ENCODE measurements at regions not wholly inside any gene's neighbourhood (a gene's known extent, or its start where the extent isn't known, plus 50 kb on each side); places are given as distances from the start of the nearest gene placed in this dataset.

DNA sequence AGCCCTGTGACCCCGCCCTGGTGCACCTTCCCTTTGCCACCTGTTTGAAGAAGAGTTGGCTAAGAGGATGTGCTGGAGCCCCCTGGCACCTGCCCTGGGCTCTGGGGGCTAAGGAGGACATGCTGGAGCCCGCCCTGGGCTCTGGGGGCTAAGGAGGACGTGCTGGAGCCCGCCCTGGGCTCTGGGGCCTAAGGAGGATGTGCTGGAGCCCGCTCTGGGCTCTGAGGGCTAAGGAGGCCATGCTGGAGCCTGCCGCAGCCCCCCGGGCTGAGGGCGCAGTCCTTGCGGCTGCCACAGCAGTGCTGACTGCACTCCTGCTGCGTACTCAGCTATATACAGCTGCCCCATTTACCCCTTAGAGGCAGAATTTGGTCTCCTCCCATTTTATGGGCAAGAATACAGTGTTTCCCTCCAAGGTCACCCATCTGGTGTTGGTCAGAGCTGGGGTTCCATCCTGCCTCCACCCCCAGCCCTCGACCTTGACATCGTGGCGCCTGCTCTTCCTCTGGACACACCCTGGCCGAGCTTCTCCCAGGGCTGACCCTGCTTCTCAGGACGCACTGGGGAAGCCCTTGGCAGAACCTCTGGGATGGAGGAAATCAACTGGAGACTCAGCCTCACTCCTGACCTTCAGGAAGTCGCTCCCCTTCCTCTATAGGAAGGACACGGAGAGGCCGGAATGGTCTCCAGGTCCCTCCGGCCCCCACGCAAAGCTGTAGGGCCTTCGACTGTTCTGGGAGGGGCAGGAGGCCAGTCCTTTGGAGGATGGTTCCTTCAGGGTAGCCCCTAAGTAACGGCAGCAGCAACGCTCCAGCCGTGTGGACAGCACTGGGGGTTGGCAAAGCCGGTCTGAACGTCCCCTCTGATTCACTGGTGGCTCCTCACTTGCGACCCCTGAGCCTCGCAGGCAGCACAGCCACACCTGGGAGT is 65.0 kb upstream of the HPCAL1 start:
- no peak for DNase-seq (ENCODE audit: low read depth)

DNA sequence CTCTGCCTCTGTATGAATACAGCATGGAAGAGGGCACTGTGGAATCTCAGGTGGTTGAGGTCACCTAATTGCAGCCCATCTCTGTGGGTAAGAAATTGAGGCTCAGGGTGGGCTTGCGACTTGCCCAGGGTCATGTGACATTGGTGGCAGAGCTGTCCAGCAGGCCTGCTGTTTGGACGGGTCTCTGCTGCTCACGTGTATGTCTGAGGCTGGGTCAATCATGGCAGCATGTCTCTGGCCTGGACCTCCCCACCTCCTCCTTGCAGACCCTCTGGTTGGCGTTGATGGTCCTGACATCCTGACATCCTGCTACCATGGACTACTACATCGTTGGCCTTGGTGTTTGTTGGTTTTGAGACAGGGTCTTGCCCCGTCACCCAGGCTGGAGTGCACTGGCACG is 64.3 kb upstream of the HPCAL1 start:
- no peak for DNase-seq (ENCODE audit: low read depth)

DNA sequence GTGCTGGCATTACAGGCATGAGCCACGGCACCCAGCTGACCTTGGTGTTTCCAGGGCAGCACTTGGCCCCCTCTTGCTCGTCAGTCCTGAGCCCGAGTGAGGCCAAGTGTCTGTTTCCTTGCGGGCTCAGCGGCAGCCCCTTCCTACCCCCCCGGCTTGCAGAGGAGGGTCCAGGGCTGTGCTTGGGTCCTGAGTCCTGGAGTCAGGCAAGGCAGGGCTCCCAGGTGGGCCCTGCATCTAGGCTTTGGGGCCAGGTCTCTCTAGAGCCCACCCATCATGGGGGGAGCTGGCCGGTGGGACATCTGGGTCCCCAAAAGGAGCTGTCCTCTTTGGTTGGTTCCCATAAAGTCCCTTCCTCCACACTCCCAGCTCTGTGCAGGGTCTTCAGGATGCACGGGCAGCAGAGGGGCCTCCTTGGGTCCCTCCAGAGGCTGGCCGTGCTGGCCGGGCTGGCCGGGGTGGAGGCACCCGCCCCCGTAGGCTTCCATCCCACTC is 63.7 kb upstream of the HPCAL1 start:
- DNase-seq (ENCODE audit: low read depth): no peak

DNA sequence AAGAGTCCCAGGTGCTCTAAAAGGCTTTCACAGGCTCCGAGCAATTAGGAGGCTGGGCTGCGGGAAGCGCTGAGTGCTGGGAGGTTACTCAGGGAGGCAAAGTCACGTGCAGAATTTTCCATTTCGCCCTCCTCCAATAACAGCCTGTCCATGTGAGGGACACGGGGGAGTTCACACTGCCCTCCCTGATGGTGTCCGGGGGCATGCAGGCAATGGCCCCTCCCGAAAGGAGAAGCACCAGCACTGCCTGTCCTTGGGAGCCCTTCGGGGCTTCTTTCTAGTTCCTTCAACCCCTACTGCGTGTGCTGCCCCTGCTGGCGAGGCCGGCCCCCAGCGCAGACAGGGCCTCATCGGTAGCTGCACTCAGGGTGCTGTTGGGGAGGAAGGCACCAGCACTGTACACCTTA is 63.1 kb upstream of the HPCAL1 start:
- no peak for DNase-seq (ENCODE audit: low read depth)

DNA sequence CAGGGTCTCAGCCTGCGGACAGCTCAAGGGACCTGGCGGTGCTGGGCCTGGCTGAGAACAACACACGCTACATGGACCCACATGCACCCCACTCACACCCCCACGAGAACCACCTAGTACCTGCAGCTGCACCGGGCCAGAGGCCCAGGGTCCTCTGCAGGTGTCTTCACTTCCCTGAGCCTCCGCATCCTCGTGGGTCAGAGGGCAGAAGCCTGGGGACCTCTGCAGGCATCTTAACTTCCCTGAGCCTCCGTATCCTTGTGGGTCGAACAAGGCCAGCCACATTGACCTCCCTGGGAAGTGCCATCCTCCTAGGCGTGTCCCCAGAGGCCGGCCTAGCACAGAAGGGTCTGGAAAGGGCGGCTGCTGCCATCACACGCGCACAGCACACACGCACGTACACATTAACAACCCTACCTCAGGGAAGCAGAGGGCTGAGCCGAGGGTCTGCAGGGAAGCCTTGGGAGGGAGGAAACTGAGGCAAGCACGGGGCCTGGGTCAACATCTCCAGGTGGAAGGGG is 62.5 kb upstream of the HPCAL1 start:
- DNase-seq (ENCODE audit: low read depth): no peak

DNA sequence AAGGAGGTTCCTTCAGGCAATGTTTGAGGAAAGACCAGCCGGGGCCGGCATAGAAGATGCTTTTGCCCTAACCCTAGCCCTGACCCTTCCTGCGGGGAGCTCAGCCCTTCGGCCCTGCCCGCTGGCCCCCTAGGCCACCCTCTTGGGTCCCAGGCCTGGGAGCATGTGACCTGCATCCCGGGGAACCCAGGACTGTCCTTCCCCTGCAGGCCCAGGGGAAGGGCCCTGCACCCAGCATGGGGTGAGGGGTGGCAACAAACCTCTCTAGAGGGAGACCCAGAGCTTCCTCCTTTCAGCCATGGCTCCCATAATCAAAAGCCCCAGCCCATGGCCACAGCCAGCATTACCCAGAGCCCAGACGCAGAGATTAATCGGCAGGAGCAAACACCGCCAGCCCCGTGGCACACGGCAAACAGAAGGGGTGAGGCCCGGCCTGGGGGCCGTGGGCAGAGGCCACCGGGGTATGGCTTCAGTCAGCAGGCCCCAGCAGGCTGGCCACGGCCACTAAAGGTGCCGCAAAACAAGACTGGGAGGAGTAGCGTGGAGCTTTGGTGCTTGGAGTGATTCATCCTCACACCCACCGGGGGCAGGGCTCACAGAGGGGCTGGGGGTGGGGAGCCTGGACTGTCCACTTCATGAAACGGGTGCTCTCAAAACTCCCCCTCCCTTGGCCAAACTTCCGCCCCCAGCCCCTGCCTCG is 61.6 kb upstream of the HPCAL1 start:
- no peak for DNase-seq (ENCODE audit: low read depth)

DNA sequence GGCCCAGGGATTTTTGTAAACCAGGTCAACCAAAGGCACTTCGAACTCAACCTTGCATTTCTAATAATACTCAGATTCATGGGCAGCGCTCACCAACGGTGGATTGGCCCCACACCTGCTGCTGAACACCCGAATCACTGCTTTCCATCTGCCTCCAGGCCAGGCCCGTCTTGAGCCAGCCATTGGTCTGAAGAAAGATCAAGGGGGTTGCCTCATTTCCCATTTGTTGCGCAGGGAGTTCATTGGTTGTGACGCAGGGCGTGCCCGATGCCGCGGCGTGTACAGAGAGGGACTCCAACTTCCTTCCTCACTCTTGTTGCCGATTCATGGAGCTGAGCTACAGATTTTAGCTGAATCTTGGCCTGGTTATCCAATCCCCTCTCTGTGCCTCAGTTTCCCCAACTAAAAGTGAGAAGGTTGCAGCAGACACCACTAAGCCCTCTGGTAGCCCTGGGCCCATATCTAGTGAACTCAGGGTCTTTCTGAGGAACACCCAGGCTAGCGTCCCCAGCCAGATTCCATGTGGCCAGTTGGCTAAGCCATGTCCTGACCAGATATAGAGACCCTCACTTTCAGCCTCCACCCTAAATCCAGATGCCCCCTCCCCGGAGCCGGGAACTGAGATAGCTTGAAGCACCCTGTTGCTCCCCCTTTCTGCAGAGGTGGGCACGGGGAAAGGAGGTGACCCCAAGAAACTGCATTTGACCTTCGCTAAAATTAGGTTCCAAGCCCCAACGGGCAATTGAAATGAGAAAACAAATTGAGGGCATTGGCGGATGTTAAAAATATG is 60.9 kb upstream of the HPCAL1 start:
- no peak for DNase-seq (ENCODE audit: low read depth)

DNA sequence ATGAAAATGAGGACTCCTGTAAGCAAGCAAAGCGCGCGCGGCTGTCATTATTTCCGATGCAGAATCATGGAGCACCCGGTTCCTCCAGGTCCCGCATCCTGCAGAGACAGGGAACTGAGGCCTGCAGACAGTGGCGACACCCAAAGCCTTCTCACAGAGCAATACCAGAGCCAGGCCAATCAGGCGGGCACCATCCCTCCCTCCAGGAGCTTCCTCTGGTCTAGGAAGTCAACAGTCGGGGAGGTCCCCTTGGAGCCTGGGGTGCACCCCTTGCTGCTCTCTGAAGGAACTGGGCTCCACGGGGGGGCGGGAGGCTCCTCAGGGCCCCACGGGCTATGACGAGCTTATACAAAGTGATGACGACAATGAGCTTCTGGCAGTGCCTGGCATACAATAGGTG is 60.3 kb upstream of the HPCAL1 start:
- DNase-seq (ENCODE audit: low read depth): no peak

DNA sequence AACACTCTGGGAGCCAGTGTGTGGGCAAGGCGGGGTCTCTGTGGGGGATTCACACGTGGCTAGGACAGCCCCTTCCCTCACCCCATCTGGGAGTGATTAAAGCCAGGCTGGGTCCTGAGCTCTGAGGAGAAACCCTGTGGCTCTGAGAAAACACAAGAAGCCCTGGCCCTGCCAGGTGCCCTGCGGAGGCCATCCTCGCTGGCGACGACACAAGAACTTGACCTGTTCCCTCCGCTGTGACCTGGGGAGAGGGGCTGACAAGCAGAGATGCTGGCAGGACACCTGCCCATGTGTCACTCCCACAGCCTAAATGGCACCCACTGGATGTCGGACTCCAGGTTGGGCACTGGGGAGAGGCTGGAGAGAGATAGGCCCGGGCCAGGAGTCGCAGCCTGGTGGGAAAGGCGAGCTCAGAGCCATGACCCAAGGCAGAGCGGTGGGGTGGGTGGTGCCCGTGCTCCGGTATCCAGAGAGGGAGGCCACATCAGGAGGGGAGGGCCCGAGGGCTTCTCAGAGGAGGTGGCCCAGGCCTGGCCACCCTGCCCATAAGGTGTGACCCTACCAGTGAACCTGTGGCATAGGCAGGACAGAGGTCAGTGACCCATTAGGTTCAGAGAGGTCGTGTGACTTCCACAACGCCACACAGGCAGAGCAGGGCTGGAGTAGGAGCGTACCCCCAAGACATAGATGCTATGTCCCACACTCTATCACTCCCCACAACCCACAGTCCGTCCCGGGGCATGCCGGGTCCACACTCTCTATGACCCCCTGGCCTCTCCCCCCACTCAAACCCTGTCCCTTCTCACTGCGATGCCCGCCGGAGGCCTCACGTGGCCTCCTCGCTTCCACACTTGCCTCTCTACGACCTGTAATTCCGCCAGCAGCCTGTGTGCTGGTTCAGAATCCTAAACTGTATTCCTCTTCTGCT is 59.4 kb upstream of the HPCAL1 start:
- no peak for DNase-seq (ENCODE audit: low read depth)

DNA sequence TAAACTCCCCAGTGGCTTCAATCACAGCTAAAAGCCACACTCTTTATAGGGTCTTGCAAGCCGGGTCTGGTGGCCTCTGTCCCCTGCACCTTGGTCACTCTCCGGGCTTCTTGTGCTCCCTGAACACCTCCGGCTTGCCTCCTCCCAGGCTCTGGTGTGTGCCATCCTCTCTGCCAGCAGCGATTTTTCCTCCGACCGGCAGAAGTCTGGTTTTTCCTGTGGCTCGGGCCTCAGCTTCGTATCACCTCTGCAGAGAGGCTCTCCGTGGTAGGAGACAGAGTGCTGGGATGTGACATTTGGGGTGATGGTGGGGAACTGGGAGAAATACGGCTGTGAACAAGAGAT is 58.8 kb upstream of the HPCAL1 start:
- no peak for DNase-seq (ENCODE audit: low read depth)

DNA sequence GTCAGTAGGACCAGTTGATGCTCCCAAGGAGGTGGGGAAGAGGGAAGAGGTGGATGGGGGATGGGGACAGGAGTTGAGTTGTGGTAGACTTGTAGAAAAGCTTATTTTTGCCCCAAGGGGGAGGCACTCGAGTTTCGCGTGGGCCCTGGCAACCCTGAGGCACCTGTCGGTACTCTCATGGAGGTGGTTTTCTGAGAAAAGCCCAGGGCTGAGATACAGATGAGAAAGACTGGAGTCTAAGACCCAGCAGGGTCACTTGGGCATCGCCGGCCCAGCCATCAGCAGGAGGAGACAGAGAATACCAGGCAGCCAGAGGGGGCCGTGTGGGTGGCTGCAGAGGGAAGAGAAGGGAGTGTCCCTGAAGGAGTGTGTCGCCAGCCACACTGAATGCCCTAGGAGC is 57.7 kb upstream of the HPCAL1 start:
- no peak for DNase-seq (ENCODE audit: low read depth)

DNA sequence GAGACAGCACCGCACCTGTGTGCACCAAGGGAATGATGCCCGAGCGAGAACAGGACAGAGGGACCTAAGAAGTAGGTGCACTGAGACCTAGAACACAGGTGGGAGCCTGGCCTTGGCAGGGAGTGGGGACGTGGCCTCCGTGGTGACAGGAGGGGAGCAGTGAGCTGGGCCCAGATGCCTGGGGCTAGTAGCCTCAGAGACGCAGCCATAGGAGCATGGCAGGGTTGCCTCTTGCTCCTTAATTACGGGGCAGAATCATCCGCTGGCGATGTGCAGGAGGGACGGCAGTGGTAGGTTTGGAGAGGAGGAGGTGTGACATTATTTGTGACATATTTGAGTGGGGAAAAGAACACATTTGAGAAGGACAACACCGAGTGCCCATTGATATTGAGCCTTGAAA is 57.0 kb upstream of the HPCAL1 start:
- no peak for DNase-seq (ENCODE audit: low read depth)

DNA sequence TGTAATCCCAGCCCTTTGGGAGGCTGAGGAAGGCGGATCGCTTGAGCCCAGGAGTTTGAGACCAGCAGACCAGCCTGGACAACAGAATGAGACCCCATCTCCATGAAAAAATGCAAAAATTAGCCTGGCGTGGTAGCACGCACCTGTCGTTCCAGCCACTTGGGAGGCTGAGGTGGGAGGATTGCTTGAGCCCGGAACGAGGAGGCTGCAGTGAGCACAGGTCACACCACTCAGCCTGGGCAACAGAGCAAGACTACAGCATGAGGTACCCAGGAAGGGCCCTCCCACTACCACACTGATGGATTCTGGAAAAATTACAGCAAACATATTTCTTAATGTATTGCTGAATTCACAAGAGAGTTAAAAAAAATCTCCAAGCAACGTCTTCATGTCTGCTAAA is 56.3 kb upstream of the HPCAL1 start:
- DNase-seq (ENCODE audit: low read depth): no peak

DNA sequence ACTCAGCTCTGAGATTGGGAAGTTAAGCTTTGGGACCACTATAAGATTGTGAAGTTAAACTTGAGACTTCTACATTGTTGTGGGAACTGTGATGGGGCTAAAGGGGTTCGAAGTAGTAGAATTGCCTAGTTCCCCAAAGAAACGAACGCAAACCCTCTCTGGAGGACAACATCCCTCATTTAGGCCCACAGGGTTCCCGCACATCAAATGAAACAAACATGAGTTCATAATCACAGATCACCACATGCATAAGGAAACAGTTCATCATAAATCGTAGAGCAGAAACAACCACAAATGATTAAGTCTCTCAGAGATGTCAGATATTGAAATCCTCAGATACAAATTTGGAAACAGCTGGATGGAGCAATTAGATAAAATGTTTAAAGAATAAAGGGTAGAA is 55.9 kb upstream of the HPCAL1 start:
- no peak for DNase-seq (ENCODE audit: low read depth)

DNA sequence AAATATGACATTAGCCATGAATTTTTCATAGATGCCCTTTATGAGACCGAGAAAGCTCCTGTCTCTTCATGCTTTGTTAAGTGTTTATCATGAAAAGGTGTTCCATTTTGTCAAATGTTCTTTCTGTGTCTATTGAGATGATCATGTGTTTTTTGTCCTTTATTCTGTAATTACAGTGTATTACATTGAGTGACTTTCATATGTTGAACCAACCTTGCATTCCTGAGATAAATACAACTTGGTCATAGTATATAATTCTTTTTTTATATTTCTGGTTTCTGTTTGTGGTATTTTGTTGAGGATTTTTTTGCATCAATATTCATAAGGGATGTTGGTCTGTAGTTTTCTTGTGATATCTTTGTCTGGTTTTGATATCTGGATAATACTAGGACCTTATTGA is 52.9 kb upstream of the HPCAL1 start:
- no peak for DNase-seq (ENCODE audit: low read depth)

DNA sequence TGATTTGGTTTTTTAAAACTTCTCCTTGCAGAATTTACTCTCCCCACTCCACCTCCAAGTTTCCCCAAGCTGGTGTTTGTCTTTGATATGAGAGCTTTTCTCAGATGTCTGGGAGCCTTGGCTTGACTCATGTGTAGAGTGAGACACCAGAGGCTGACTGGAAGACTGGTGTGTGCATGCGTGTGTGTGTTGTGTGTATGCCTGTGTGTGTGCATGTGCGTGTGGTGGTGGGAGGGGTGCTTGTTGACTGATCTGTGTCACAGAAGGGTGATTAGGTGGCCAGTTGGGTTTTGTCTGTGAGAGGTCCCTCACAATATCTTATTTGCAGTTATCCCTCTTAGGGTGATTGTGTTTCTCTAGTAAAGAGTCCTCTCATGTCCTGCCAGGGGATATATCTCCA is 50.5 kb upstream of the HPCAL1 start:
- DNase-seq (ENCODE audit: low read depth): no peak

DNA sequence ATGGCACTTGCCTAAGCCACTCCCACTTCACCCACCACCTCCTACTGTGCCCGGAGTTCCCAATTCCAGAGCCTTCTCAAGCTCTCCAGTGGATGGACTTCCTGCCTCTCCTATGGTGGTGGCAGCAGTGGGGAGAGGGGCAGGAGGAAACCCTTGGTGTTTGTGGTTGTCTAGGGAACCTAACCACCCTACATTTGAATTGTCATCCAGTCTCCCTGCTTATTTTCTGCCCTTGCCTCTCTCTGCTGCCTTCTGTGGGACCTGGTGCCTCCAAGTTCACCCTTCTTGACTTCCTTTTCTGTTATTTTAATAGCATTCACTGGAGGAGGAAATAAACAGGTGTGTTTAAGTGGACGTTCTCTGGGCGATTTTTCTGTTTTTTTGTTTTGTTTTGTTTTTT is 50.0 kb upstream of the HPCAL1 start:
- DNase-seq (ENCODE audit: low read depth): no peak
